ENCODE measurements at regions not wholly inside any gene's neighbourhood (a gene's known extent, or its start where the extent isn't known, plus 50 kb on each side); places are given as distances from the start of the nearest gene placed in this dataset.
"Not testable (repeated sequence)": the region's sequence is repeated elsewhere in the genome, so short reads cannot be mapped to it uniquely, and the experiment has no call there.

DNA sequence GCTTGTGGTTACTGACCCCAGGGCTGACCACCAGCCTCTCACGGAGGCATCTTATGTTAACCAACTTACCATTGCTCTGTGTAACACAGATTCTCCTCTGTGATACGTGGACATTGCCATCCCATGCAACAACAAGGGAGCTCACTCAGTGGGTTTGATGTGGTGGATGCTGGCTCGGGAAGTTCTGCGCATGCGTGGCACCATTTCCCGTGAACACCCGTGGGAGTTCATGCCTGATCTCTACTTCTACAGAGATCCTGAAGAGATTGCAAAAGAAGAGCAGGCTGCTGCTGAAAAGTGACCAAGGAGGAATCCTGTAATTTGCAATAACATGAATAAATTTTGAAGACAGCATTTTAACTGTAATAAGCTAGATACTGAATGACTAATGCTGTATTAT, 179.0 kb upstream of the XIST start:
- TF ChIP-seq, protein P1, sequence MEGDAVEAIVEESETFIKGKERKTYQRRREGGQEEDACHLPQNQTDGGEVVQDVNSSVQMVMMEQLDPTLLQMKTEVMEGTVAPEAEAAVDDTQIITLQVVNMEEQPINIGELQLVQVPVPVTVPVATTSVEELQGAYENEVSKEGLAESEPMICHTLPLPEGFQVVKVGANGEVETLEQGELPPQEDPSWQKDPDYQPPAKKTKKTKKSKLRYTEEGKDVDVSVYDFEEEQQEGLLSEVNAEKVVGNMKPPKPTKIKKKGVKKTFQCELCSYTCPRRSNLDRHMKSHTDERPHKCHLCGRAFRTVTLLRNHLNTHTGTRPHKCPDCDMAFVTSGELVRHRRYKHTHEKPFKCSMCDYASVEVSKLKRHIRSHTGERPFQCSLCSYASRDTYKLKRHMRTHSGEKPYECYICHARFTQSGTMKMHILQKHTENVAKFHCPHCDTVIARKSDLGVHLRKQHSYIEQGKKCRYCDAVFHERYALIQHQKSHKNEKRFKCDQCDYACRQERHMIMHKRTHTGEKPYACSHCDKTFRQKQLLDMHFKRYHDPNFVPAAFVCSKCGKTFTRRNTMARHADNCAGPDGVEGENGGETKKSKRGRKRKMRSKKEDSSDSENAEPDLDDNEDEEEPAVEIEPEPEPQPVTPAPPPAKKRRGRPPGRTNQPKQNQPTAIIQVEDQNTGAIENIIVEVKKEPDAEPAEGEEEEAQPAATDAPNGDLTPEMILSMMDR (IDR thresholded peaks at IDR 0.05) = not testable (repeated sequence)
- not testable (repeated sequence) for TF ChIP-seq ZNF263 (CRISPR knock-in tag; IDR thresholded peaks at IDR 0.05; ENCODE audit: low read depth); NFYB (CRISPR knock-in tag; conservative IDR thresholded peaks at IDR 0.05; ENCODE audit: low read depth); MXD4 (CRISPR knock-in tag; IDR thresholded peaks at IDR 0.05; ENCODE audit: borderline replicate concordance); ELF4 (CRISPR knock-in tag; IDR thresholded peaks at IDR 0.05; ENCODE audit: low read depth)
- TF ChIP-seq, protein P2, sequence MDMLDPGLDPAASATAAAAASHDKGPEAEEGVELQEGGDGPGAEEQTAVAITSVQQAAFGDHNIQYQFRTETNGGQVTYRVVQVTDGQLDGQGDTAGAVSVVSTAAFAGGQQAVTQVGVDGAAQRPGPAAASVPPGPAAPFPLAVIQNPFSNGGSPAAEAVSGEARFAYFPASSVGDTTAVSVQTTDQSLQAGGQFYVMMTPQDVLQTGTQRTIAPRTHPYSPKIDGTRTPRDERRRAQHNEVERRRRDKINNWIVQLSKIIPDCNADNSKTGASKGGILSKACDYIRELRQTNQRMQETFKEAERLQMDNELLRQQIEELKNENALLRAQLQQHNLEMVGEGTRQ (CRISPR knock-in tag; IDR thresholded peaks at IDR 0.05) = not testable (repeated sequence)
- TF ChIP-seq, protein P3, sequence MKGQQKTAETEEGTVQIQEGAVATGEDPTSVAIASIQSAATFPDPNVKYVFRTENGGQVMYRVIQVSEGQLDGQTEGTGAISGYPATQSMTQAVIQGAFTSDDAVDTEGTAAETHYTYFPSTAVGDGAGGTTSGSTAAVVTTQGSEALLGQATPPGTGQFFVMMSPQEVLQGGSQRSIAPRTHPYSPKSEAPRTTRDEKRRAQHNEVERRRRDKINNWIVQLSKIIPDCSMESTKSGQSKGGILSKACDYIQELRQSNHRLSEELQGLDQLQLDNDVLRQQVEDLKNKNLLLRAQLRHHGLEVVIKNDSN (CRISPR knock-in tag; IDR thresholded peaks at IDR 0.05) = not testable (repeated sequence)
- TF ChIP-seq, protein P4, sequence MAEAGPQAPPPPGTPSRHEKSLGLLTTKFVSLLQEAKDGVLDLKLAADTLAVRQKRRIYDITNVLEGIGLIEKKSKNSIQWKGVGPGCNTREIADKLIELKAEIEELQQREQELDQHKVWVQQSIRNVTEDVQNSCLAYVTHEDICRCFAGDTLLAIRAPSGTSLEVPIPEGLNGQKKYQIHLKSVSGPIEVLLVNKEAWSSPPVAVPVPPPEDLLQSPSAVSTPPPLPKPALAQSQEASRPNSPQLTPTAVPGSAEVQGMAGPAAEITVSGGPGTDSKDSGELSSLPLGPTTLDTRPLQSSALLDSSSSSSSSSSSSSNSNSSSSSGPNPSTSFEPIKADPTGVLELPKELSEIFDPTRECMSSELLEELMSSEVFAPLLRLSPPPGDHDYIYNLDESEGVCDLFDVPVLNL (CRISPR knock-in tag; IDR thresholded peaks at IDR 0.05; ENCODE audit: borderline replicate concordance, low read depth) = not testable (repeated sequence)
- TF ChIP-seq, protein P5, sequence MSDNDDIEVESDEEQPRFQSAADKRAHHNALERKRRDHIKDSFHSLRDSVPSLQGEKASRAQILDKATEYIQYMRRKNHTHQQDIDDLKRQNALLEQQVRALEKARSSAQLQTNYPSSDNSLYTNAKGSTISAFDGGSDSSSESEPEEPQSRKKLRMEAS (CRISPR knock-in tag; IDR thresholded peaks at IDR 0.05) = not testable (repeated sequence)
- TF ChIP-seq, protein P6, sequence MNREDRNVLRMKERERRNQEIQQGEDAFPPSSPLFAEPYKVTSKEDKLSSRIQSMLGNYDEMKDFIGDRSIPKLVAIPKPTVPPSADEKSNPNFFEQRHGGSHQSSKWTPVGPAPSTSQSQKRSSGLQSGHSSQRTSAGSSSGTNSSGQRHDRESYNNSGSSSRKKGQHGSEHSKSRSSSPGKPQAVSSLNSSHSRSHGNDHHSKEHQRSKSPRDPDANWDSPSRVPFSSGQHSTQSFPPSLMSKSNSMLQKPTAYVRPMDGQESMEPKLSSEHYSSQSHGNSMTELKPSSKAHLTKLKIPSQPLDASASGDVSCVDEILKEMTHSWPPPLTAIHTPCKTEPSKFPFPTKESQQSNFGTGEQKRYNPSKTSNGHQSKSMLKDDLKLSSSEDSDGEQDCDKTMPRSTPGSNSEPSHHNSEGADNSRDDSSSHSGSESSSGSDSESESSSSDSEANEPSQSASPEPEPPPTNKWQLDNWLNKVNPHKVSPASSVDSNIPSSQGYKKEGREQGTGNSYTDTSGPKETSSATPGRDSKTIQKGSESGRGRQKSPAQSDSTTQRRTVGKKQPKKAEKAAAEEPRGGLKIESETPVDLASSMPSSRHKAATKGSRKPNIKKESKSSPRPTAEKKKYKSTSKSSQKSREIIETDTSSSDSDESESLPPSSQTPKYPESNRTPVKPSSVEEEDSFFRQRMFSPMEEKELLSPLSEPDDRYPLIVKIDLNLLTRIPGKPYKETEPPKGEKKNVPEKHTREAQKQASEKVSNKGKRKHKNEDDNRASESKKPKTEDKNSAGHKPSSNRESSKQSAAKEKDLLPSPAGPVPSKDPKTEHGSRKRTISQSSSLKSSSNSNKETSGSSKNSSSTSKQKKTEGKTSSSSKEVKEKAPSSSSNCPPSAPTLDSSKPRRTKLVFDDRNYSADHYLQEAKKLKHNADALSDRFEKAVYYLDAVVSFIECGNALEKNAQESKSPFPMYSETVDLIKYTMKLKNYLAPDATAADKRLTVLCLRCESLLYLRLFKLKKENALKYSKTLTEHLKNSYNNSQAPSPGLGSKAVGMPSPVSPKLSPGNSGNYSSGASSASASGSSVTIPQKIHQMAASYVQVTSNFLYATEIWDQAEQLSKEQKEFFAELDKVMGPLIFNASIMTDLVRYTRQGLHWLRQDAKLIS (CRISPR knock-in tag; IDR thresholded peaks at IDR 0.05; ENCODE audit: borderline replicate concordance) = not testable (repeated sequence)
